Chondrocyte (in vitro differentiated cells): ENCODE measurements at regions not wholly inside any gene's neighbourhood (a gene's known extent, or its start where the extent isn't known, plus 50 kb on each side); places are given as distances from the start of the nearest gene placed in this dataset.

Experiments used
- DNase-seq: peaks from one replicate; pipeline ENCODE4 v3.0.0; 2021; ENCODE audit warnings: mixed read lengths, low spot score
- H3K27ac Mint-ChIP-seq: one replicate; pipeline ENCODE4 v1.8.0; 2021; ENCODE audit warnings: mild to moderate bottlenecking, moderate library complexity, mixed read lengths; ENCODE audit not compliant: unreplicated experiment
- H3K27me3 Mint-ChIP-seq: 2 replicates; pipeline ENCODE4 v1.8.0; 2021; ENCODE audit warnings: low read depth, mixed read lengths
- H3K36me3 Mint-ChIP-seq: 2 replicates; pipeline ENCODE4 v1.8.0; 2021; ENCODE audit warnings: low read depth, mixed read lengths
- H3K4me1 Mint-ChIP-seq: 2 replicates; pipeline ENCODE4 v1.8.0; 2021; ENCODE audit warnings: low read depth, mild to moderate bottlenecking, mixed read lengths
- H3K4me3 Mint-ChIP-seq: one replicate; pipeline ENCODE4 v1.8.0; 2021; ENCODE audit warnings: mild to moderate bottlenecking, moderate library complexity, mixed read lengths; ENCODE audit not compliant: unreplicated experiment
- H3K9me3 Mint-ChIP-seq: 2 replicates; pipeline ENCODE4 v1.8.0; 2021; ENCODE audit warnings: low read depth, mixed read lengths
- CTCF ChIP-seq: fragments of 200-600 bp; sonication (generic); IDR thresholded peaks from 2 replicates; pipeline ENCODE4 v1.5.0; 2021; ENCODE audit warnings: antibody characterized with exemption, mild to moderate bottlenecking, moderate library complexity

- H3K4me3 Mint-ChIP-seq, result no peak overlapping the region
- DNase-seq, result no peak
- no peak overlapping the region for H3K27ac Mint-ChIP-seq
- no peaks in the 10 kb centered on the region for H3K27me3 Mint-ChIP-seq
- no peaks in the 10 kb centered on the region for H3K36me3 Mint-ChIP-seq
- no peak for TF ChIP-seq CTCF
- H3K9me3 Mint-ChIP-seq, result no peaks in the 10 kb centered on the region
- no peaks in the 10 kb centered on the region for H3K4me1 Mint-ChIP-seq
Observed at GRCh38 chr7:81492910-81493309, 276.9 kb downstream of the HGF start.

- H3K36me3 Mint-ChIP-seq, result no peaks in the 10 kb centered on the region
- TF ChIP-seq CTCF, result no peak
- H3K27ac Mint-ChIP-seq, result no peak overlapping the region
- no peaks in the 10 kb centered on the region for H3K9me3 Mint-ChIP-seq
- no peaks in the 10 kb centered on the region for H3K4me1 Mint-ChIP-seq
- H3K27me3 Mint-ChIP-seq, result no peaks in the 10 kb centered on the region
- no peak overlapping the region for H3K4me3 Mint-ChIP-seq
- no peak for DNase-seq
Observed at GRCh38 chr7:81492240-81492639, 277.6 kb downstream of the HGF start.

- Mint-ChIP-seq H3K4me1 (no peaks in the 10 kb centered on the region), H3K27ac (no peak overlapping the region)
- TF ChIP-seq CTCF, result no peak
Observed at GRCh38 chr7:81491573-81491972, 278.3 kb downstream of the HGF start.

GRCh38 chr7:81488210-81488609 lies 281.6 kb downstream of the HGF start:
- H3K27me3 Mint-ChIP-seq, result no peaks in the 10 kb centered on the region
- H3K36me3 Mint-ChIP-seq, result no peaks in the 10 kb centered on the region
- H3K4me3 Mint-ChIP-seq, result no peak overlapping the region
- peaks cover 8% of the 10 kb centered on the region for H3K4me1 Mint-ChIP-seq
- TF ChIP-seq CTCF, result no peak
- H3K9me3 Mint-ChIP-seq, result no peaks in the 10 kb centered on the region
- no peak for DNase-seq
- no peak overlapping the region for H3K27ac Mint-ChIP-seq

More at GRCh38 chr7:81491573-81491972, 278.3 kb downstream of the HGF start:
- H3K9me3 Mint-ChIP-seq, result no peaks in the 10 kb centered on the region
- no peak for DNase-seq
- no peak overlapping the region for H3K4me3 Mint-ChIP-seq
- H3K36me3 Mint-ChIP-seq, result no peaks in the 10 kb centered on the region
- no peaks in the 10 kb centered on the region for H3K27me3 Mint-ChIP-seq

GRCh38 chr7:81487516-81487915 lies 282.3 kb downstream of the HGF start:
- H3K27me3 Mint-ChIP-seq, result no peaks in the 10 kb centered on the region
- no peak for DNase-seq
- no peaks in the 10 kb centered on the region for H3K36me3 Mint-ChIP-seq
- no peak overlapping the region for H3K4me3 Mint-ChIP-seq
- no peak overlapping the region for H3K27ac Mint-ChIP-seq
- H3K9me3 Mint-ChIP-seq, result no peaks in the 10 kb centered on the region
- no peak for TF ChIP-seq CTCF
- peaks cover 12% of the 10 kb centered on the region for H3K4me1 Mint-ChIP-seq
